Right atrium auricular region (tissue), 2 donors: ENCODE measurements at regions not wholly inside any gene's neighbourhood (a gene's known extent, or its start where the extent isn't known, plus 50 kb on each side); places are given as distances from the start of the nearest gene placed in this dataset.

Experiments
- DNase-seq: peaks from one replicate; pipeline ENCODE4 v3.0.0-alpha.2; 2019; ENCODE audit warnings: low spot score
- H3K27ac ChIP-seq, 2 donors: fragments of 200-600 bp; sonication (generic); 1 replicate in 1 of 2; 2 replicates in 1 of 2; pipeline ENCODE4 v1.5.1; 2016 to 2019
- H3K27me3 ChIP-seq, 2 donors: fragments of 200-600 bp; sonication (generic); one replicate each; pipeline versions ENCODE4 v1.5.1 to v1.6.0; 2017 to 2019
- H3K36me3 ChIP-seq: fragments of 200-600 bp; sonication (generic); one replicate; pipeline ENCODE4 v1.5.1; 2016
- H3K4me1 ChIP-seq, 2 donors: fragments of 200-600 bp; sonication (generic); one replicate each; pipeline versions ENCODE4 v1.5.1 to v1.6.0; 2017 to 2019
- H3K4me3 ChIP-seq, 2 donors: fragments of 200-600 bp; sonication (generic); 1 replicate in 1 of 2; 2 replicates in 1 of 2; pipeline ENCODE4 v1.5.1; 2017 to 2019; ENCODE audit warnings: mild to moderate bottlenecking in 1 of 2, moderate library complexity in 1 of 2
- H3K9me3 ChIP-seq, 2 donors: fragments of 200-600 bp; sonication (generic); one replicate each; pipeline ENCODE4 v1.5.1; 2019
- CTCF ChIP-seq, 2 donors: fragments of 200-600 bp; sonication (generic); IDR thresholded peaks; one replicate each; pipeline ENCODE4 v1.5.1; 2019; ENCODE audit warnings: antibody characterized with exemption in 2 of 2

- no peak for DNase-seq
- H3K9me3 ChIP-seq = no peaks in the 10 kb centered on the region
- no peak overlapping the region for H3K4me3 ChIP-seq
- TF ChIP-seq CTCF (IDR thresholded peaks at IDR 0.05) = no peak
- no peak overlapping the region for H3K27ac ChIP-seq
- H3K4me1 ChIP-seq = no peaks in the 10 kb centered on the region
- no peaks in the 10 kb centered on the region for H3K36me3 ChIP-seq
- no peaks in the 10 kb centered on the region for H3K27me3 ChIP-seq
Observed at GRCh38 chr2:34387536-34387935, 788.4 kb upstream of the FAM98A start.

- Histone ChIP-seq H3K4me1 (no peaks in the 10 kb centered on the region), H3K4me3 (no peak overlapping the region), H3K27me3 (no peaks in the 10 kb centered on the region), H3K27ac (no peak overlapping the region), H3K9me3 (no peaks in the 10 kb centered on the region), H3K36me3 (no peaks in the 10 kb centered on the region)
- no peak for TF ChIP-seq CTCF (IDR thresholded peaks at IDR 0.05)
- no peak for DNase-seq
Observed at GRCh38 chr2:34379586-34379985, 780.5 kb upstream of the FAM98A start.

- no peak for DNase-seq
- no peaks in the 10 kb centered on the region for H3K9me3 ChIP-seq
- no peak overlapping the region for H3K27ac ChIP-seq
- H3K27me3 ChIP-seq = no peaks in the 10 kb centered on the region
- no peaks in the 10 kb centered on the region for H3K36me3 ChIP-seq
- TF ChIP-seq CTCF (IDR thresholded peaks at IDR 0.05) = no peak
- H3K4me3 ChIP-seq = no peak overlapping the region
- H3K4me1 ChIP-seq = no peaks in the 10 kb centered on the region
Observed at GRCh38 chr2:34373586-34374233, 774.6 kb upstream of the FAM98A start.

GRCh38 chr2:34372967-34373366 lies 773.9 kb upstream of the FAM98A start:
- Histone ChIP-seq H3K9me3 (no peaks in the 10 kb centered on the region), H3K27me3 (no peaks in the 10 kb centered on the region), H3K4me1 (no peaks in the 10 kb centered on the region), H3K4me3 (no peak overlapping the region), H3K36me3 (no peaks in the 10 kb centered on the region), H3K27ac (no peak overlapping the region)
- TF ChIP-seq CTCF (IDR thresholded peaks at IDR 0.05) = no peak
- DNase-seq = no peak

GRCh38 chr2:34371711-34372110 lies 772.6 kb upstream of the FAM98A start:
- TF ChIP-seq CTCF (IDR thresholded peaks at IDR 0.05) = no peak
- no peak for DNase-seq
- no peaks in the 10 kb centered on the region for H3K36me3 ChIP-seq
- no peak overlapping the region for H3K27ac ChIP-seq
- no peaks in the 10 kb centered on the region for H3K27me3 ChIP-seq
- no peak overlapping the region for H3K4me3 ChIP-seq
- no peaks in the 10 kb centered on the region for H3K4me1 ChIP-seq
- no peaks in the 10 kb centered on the region for H3K9me3 ChIP-seq

- no peak overlapping the region for H3K4me3 ChIP-seq
- no peak for TF ChIP-seq CTCF (IDR thresholded peaks at IDR 0.05)
- no peak for DNase-seq
- H3K4me1 ChIP-seq = no peaks in the 10 kb centered on the region
- H3K27ac ChIP-seq = no peak overlapping the region
- no peaks in the 10 kb centered on the region for H3K36me3 ChIP-seq
- no peaks in the 10 kb centered on the region for H3K9me3 ChIP-seq
- no peaks in the 10 kb centered on the region for H3K27me3 ChIP-seq
Observed at GRCh38 chr2:34368304-34368703, 769.2 kb upstream of the FAM98A start.
